NCI-H2107 treated with DMSO at 0.1 percent for 48 hours (cell line): ENCODE measurements at regions not wholly inside any gene's neighbourhood (a gene's known extent, or its start where the extent isn't known, plus 50 kb on each side); places are given as distances from the start of the nearest gene placed in this dataset.

Source experiments
- DNase-seq: peaks from one replicate; lab custom pipeline; 2025; ENCODE audit not compliant: unreplicated experiment; lab: John Stamatoyannopoulos, UW

DNA sequence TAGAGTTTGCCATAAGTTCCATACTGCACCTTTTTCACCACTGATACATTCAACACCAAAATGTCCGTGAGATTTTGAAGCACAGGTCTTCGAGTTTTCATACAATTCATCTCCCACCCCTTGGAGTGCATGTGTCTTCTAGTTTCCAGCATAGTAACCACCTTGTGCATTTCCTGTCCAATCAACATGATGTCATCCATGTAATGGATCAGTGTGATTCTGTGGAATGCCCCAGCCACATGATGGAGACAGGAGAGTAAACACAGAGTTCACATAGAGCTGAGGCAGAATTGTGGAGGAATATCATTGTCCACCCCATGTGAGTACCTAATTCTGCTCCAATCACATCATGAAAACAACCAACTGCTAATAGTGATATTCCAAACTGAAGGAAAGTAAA is 441.5 kb upstream of the CDH6 start:
- DNase-seq, result no peak

DNA sequence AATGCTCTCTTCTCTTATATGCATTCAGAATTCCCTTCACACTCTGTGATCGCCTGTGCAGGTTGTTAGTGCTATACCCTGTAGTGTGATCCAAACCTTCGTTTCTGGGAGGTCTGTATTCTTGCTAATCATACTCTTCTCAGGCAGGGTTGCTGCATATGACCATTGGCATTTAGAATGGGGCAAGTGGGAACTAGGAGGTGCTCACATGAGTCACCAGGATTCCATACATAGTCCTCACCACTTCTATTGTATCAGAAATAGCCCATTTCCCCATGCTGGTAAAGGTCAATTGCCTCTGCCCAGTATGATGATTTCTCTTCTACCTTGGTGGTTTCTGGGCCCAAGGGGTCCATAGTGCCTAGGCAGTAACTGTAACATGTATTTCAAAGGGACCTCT is 443.5 kb upstream of the CDH6 start:
- no peak for DNase-seq

DNA sequence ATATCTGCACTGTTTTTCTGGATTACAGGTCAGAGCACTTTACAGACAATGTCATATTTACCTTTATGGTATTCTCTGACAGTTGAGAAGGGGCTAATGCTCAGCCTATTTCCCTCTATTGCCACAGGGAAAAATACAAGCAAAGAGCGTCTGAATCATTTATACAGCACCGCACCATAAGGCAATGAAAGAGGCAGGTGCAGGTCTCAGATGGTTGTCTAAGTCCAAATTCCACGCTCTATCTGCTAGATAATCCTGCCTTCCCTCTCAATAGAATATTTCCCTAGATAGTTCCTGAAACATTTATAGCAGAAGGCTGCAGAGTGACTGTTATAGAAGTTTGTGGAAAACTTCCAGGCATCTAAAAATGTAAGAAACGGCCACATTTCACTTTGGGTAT is 446.1 kb upstream of the CDH6 start:
- DNase-seq, result no peak

GRCh38 chr5:30736669-30737068 is 456.8 kb upstream of the CDH6 start:
- DNase-seq, result no peak

GRCh38 chr5:30734118-30734517 is 459.4 kb upstream of the CDH6 start:
- no peak for DNase-seq

- no peak for DNase-seq
These were observed 468.4 kb upstream of the CDH6 start for GRCh38 chr5:30725073-30725472.

GRCh38 chr5:30698217-30698616 is 495.3 kb upstream of the CDH6 start:
- no peak for DNase-seq

DNA sequence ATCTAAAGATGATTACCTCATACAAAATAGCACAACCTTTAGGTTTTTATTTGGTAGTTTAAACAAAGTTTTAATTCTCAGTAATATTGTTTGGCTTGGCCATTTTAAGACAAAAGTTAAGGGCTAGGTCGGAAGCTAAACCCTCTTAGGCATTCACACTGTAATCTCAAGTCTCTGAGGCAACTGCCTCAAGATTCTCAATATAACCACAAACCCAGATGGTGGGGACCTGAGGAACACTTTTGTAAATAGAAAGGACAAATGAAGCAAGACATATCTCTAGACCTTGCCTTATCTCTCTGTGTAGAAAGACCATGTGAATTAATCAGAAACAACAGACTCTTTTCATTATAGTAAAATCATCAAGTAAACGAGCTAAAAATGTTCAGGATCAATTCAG is 500.2 kb upstream of the CDH6 start:
- no peak for DNase-seq

DNA sequence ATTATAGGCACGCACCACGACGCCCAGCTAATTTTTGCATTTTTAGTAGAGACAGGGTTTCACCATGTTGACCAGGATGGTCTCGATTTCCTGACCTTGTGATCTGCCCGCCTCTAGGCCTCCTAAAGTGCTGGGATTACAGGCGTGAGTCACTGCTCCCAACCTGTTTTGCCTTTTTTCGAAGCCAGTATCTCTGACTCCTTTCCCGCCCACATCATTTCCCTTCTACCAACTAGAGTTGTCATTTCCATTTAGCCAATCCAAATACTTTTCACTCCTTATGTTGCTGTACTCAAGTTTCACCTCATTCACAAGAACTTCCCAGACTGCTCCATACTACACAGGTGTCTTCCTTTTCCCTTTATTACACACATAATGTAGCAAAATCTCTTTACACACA is 502.6 kb upstream of the CDH6 start:
- DNase-seq, result no peak

DNA sequence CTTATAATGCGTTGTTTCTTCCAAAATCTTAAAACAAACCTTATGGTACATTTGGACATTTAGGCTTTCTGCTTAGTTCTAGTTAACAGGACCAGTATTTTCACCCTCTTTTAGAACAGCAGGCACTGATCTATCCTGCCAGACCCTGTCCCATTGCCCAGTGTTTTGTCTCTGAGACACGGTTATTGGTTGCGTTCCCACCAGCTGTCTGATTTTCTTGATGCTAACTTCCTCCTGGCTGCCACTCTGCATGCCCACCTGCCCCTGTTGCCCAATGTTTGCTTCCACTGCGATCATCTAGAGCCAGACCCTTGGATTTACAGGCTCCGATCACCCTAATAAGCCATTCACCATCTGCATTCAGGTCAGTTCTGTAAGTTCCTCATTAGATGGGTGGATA is 506.0 kb upstream of the CDH6 start:
- no peak for DNase-seq

DNA sequence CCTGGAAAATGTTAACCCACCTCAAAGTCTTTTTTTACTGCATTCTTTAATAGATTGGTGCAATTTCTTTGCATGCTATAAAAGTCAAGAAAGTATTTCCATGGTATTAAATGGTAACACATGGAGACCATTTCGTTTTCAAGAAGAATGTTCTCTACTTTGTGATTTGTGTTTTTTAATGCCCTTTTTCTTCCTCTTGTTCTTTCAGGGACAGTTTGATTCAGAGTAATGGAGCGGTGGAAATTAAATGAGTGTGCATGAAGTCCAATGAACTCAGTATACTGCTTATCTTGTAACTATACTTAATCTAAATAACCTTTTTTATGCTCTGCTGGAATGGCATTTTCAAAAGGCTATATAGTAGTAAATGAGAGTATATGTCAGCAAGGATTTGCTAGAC is 507.0 kb upstream of the CDH6 start:
- DNase-seq, result no peak

DNA sequence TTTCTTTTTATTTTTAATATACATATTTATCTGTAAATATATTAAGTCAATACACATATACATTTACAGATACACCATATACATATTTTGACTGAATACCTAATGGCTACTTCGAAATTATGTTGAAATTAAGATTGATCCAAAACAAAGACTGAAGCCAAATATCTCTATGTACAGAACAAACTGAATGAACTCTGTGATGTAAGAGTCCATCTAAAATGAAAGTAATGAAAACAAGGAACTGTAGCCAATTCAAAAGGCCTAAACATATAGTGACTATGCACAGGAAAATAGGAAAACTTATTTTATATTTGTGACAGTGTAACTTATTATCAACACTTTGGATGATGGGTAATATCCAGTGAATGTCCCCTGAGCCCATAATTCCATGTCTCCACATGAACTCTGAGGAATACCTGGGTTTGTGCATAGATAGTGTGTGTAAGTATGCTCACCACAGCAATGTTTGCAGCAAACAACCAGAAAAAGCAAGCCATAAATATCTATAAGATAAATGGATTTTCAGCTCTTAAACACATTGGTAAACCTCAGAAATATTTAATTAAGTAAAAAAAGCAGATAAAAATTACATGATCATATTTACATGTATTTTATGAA is 517.2 kb upstream of the CDH6 start:
- DNase-seq, result no peak

GRCh38 chr5:30667293-30667692 is 526.2 kb upstream of the CDH6 start:
- DNase-seq, result no peak

DNA sequence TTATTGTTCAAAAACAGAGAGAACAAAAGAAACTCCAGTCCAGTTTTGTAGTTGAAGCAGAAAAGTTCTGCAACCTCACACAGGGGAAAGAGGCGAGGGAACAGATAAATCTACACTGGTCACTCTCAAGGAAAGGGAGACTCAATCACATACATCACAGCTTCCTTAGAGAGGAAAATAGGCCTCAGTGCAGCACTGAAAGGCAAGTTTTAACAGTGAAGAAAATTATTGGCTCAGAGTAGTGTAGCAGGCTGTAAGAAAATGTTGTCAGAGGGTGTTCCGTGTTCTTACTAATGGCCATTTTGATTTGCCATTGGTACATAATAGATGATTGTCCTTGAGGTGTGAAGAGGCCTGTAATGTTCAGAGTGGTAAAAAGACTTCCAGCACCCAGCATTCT is 530.0 kb upstream of the CDH6 start:
- no peak for DNase-seq

GRCh38 chr5:30662373-30662772 is 531.1 kb upstream of the CDH6 start:
- DNase-seq, result no peak

- no peak for DNase-seq
These were observed 531.8 kb upstream of the CDH6 start for GRCh38 chr5:30661730-30662129.

GRCh38 chr5:30659417-30659816 is 534.1 kb upstream of the CDH6 start:
- DNase-seq, result no peak

DNA sequence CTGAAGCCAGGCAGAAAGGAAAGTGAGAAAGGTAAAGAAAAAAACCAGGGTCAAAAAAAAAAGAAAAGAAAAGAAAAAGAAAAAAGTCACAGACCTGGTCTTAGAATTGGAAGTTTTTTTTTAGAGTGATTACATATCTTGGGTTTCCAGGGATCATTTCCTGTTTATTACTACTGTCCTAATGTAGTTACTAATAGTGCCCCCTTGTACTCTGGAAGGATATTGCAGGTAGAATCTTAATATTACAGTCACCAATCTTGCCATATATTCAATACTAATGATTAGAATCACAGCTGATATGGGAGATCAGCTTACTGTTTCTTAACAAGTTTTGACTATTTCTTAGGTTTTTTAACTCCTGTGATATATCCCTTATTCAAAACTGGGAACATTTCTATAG is 543.2 kb upstream of the CDH6 start:
- no peak for DNase-seq

DNA sequence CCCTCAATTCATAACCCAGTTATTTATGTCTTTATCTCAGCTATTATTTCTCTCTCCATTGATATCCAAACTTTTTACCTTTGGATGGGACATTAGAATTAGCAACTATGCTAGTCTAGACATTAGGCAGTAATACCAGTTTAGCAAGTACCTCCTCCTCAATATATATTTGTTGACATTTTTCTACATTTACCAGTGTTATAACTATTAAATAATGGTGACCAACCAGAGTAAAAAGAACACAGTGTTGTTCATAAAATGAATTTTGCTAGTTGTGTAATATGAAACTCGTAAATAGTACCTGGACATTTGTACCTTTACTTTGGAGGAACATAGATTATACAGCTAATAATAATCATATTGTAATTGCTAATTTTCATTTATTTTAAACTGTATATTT is 554.6 kb upstream of the CDH6 start:
- DNase-seq, result no peak

GRCh38 chr5:30627945-30628344 is 565.5 kb upstream of the CDH6 start:
- DNase-seq, result no peak

GRCh38 chr5:30626557-30626956 is 566.9 kb upstream of the CDH6 start:
- DNase-seq, result no peak

- DNase-seq, result no peak
These were observed 572.9 kb upstream of the CDH6 start for GRCh38 chr5:30620481-30621085.

GRCh38 chr5:30608501-30608900 is 585.0 kb upstream of the CDH6 start:
- no peak for DNase-seq
